Liver (tissue), 8 donors: ENCODE measurements at regions not wholly inside any gene's neighbourhood (a gene's known extent, or its start where the extent isn't known, plus 50 kb on each side); places are given as distances from the start of the nearest gene placed in this dataset.

Experiments
- DNase-seq: peaks from one replicate; pipeline ENCODE4 v3.0.0-alpha.2; 2017; ENCODE audit warnings: low spot score
- H3K27ac ChIP-seq, 2 donors: one replicate each; pipeline ENCODE4 v1.7.0; 2013; ENCODE audit warnings: inconsistent platforms in 2 of 2, low read length in 2 of 2, control low read depth in 1 of 2, low read depth in 1 of 2, mild to moderate bottlenecking in 1 of 2
- H3K27me3 ChIP-seq, 4 donors: one replicate each; pipeline versions ENCODE4 v1.6.1 to v1.7.0; 2013; ENCODE audit warnings: low read length in 3 of 4, inconsistent platforms in 1 of 4, mild to moderate bottlenecking in 1 of 4, moderate library complexity in 1 of 4; ENCODE audit not compliant: control insufficient read depth in 4 of 4, insufficient read depth in 4 of 4
- H3K36me3 ChIP-seq, 4 donors: one replicate each; pipeline versions ENCODE4 v1.6.1 to v1.7.0; 2013; ENCODE audit warnings: low read length in 3 of 4, mild to moderate bottlenecking in 3 of 4, low read depth in 1 of 4, moderate library complexity in 1 of 4; ENCODE audit not compliant: control insufficient read depth in 4 of 4, insufficient read depth in 3 of 4
- H3K4me1 ChIP-seq, 4 donors: one replicate each; pipeline versions ENCODE4 v1.6.1 to v1.7.0; 2013; ENCODE audit warnings: low read length in 3 of 4, mild to moderate bottlenecking in 3 of 4, moderate library complexity in 1 of 4; ENCODE audit not compliant: control insufficient read depth in 4 of 4, insufficient read depth in 4 of 4
- H3K4me3 ChIP-seq, 3 donors: one replicate each; pipeline versions ENCODE4 v1.6.1 to v1.7.0; 2013; ENCODE audit warnings: low read length in 3 of 3, control low read depth in 1 of 3, low read depth in 1 of 3, mild to moderate bottlenecking in 1 of 3
- H3K9ac ChIP-seq, 2 donors: one replicate each; pipeline ENCODE4 v1.7.0; 2013; ENCODE audit warnings: low read length in 2 of 2, mild to moderate bottlenecking in 2 of 2, moderate library complexity in 2 of 2, control low read depth in 1 of 2, low read depth in 1 of 2
- H3K9me3 ChIP-seq, 4 donors: one replicate each; pipeline versions ENCODE4 v1.6.1 to v1.7.0; 2013; ENCODE audit warnings: low read length in 3 of 4; ENCODE audit not compliant: control insufficient read depth in 4 of 4
- ATF3 ChIP-seq: IDR thresholded peaks from 2 replicates; pipeline ENCODE4 v1.6.1; 2016; ENCODE audit warnings: antibody characterized with exemption
- EGR1 ChIP-seq, 2 donors: IDR thresholded peaks; 2 replicates each; pipeline ENCODE4 v1.6.1; 2016 to 2018; ENCODE audit warnings: antibody characterized with exemption in 2 of 2, low read depth in 2 of 2
- FOXA1 ChIP-seq: IDR thresholded peaks from 2 replicates; pipeline ENCODE4 v1.6.1; 2016; ENCODE audit warnings: antibody characterized with exemption
- FOXA2 ChIP-seq: IDR thresholded peaks from 2 replicates; pipeline ENCODE4 v1.6.1; 2016; ENCODE audit warnings: antibody characterized with exemption
- GABPA ChIP-seq, 2 donors: IDR thresholded peaks in 1 of 2; conservative IDR thresholded peaks in 1 of 2; 2 replicates each; pipeline ENCODE4 v1.6.1; 2016; ENCODE audit warnings: antibody characterized with exemption in 2 of 2, mild to moderate bottlenecking in 1 of 2, moderate library complexity in 1 of 2
- HNF4A ChIP-seq, 2 donors: conservative IDR thresholded peaks; 2 replicates each; pipeline ENCODE4 v1.6.1; 2016; ENCODE audit warnings: antibody characterized with exemption in 2 of 2, mild to moderate bottlenecking in 2 of 2
- HNF4G ChIP-seq: IDR thresholded peaks from 2 replicates; pipeline ENCODE4 v1.6.1; 2016; ENCODE audit warnings: antibody characterized with exemption
- JUND ChIP-seq, 2 donors: IDR thresholded peaks; 2 replicates each; pipeline ENCODE4 v1.6.1; 2016; ENCODE audit warnings: antibody characterized with exemption in 2 of 2
- NR2F2 ChIP-seq: IDR thresholded peaks from 2 replicates; pipeline ENCODE4 v1.6.1; 2016; ENCODE audit warnings: antibody characterized with exemption
- RAD21 ChIP-seq, 2 donors: IDR thresholded peaks; 2 replicates each; pipeline ENCODE4 v1.6.1; 2016; ENCODE audit warnings: antibody characterized with exemption in 2 of 2, mild to moderate bottlenecking in 2 of 2
- RXRA ChIP-seq, 2 donors: IDR thresholded peaks; 2 replicates each; pipeline ENCODE4 v1.6.1; 2017 to 2018; ENCODE audit warnings: antibody characterized with exemption in 2 of 2, mild to moderate bottlenecking in 1 of 2
- SP1 ChIP-seq: IDR thresholded peaks from 2 replicates; pipeline ENCODE4 v1.6.1; 2018; ENCODE audit warnings: antibody characterized with exemption, mild to moderate bottlenecking
- TAF1 ChIP-seq: conservative IDR thresholded peaks from 2 replicates; pipeline ENCODE4 v1.6.1; 2016; ENCODE audit warnings: antibody characterized with exemption, mild to moderate bottlenecking
- YY1 ChIP-seq: IDR thresholded peaks from 2 replicates; pipeline ENCODE4 v1.6.1; 2016; ENCODE audit warnings: antibody characterized with exemption, mild to moderate bottlenecking
- WGBS: extraction: QIAGEN DNeasy Blood & Tissue Kit; methylation state at CpG from one replicate; pipeline ENCODE4 v1.1.7; 2013; 5-methylcytosine and 5-hydroxymethylcytosine counted together
- TF ChIP-seq, protein P1 (sequence below): IDR thresholded peaks from 2 replicates; pipeline ENCODE4 v1.6.1; 2016; ENCODE audit warnings: antibody characterized with exemption
- TF ChIP-seq, protein P2 (sequence below): IDR thresholded peaks from 2 replicates; pipeline ENCODE4 v1.6.1; 2016; ENCODE audit warnings: antibody characterized with exemption, mild to moderate bottlenecking
- TF ChIP-seq, protein P3 (sequence below): fragments of 150-350 bp; IDR thresholded peaks from 2 replicates; pipeline ENCODE4 v1.5.1; 2017; ENCODE audit warnings: improper control_type of control experiment, low read depth, low read length; ENCODE audit not compliant: missing input control
- TF ChIP-seq, protein P4 (sequence below): IDR thresholded peaks from 2 replicates; pipeline ENCODE4 v1.6.1; 2016; ENCODE audit warnings: antibody characterized with exemption
- donor health status: healthy.
- donor health status: healthy.
- donor health status: healthy.
- donor health status: healthy.
- donor health status: healthy.

- Histone ChIP-seq H3K27ac (no peak overlapping the region), H3K36me3 (no peaks in the 10 kb centered on the region), H3K27me3 (no peaks in the 10 kb centered on the region), H3K4me1 (no peaks in the 10 kb centered on the region), H3K9me3 (no peaks in the 10 kb centered on the region), H3K9ac (no peak overlapping the region), H3K4me3 (no peak overlapping the region)
- WGBS: 64% methylated on average over 2 of the region's 2 CpGs
- DNase-seq: no peak
- TF ChIP-seq HNF4G (no peak), YY1 (no peak), FOXA1 (no peak), SP1 (no peak), RAD21 (IDR thresholded peaks at IDR 0.05) (no peak), RXRA (IDR thresholded peaks at IDR 0.05) (no peak)
- TF ChIP-seq, protein P1, sequence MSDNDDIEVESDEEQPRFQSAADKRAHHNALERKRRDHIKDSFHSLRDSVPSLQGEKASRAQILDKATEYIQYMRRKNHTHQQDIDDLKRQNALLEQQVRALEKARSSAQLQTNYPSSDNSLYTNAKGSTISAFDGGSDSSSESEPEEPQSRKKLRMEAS: no peak
These were observed 71.6 kb upstream of the STC2 start for GRCh38 chr5:173399851-173400250.

DNA sequence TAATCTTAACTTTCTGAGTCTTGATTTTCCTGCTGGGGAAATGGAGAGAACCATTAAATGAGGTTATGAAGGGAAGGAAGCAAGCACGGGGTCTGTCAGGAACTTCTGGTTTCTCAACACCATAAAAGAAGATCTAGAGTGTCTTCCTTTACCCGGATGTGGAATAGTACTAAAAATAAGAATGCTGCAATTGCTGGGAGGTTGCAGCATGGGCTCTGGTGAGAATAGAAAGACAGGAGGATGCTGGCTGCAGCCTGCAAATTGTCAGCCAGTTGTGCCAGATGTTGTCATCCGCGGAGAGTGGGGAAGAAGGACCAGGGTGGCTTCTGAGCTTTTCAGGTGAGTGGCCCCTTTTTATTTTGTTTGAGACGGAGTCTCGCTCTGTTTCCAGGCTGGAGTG lies 69.3 kb upstream of the STC2 start:
- Histone ChIP-seq H3K9me3 (peaks cover 0 to 5% (median 0%) of the 10 kb centered on the region in 4 donors), H3K4me1 (no peaks in the 10 kb centered on the region), H3K9ac (no peak overlapping the region), H3K27me3 (no peaks in the 10 kb centered on the region), H3K4me3 (no peak overlapping the region), H3K27ac (no peak overlapping the region), H3K36me3 (no peaks in the 10 kb centered on the region)
- DNase-seq: no peak
- WGBS: 71% methylated on average over 6 of the region's 6 CpGs
- no peak for TF ChIP-seq GABPA (IDR thresholded peaks at IDR 0.05 in 1 of 2, conservative IDR thresholded peaks at IDR 0.05 in 1 of 2)
- no peak for TF ChIP-seq FOXA2
- no peak for TF ChIP-seq HNF4A (conservative IDR thresholded peaks at IDR 0.05)
- TF ChIP-seq EGR1 (IDR thresholded peaks at IDR 0.05; ENCODE audit: low read depth in 2 of 2): no peak
- no peak for TF ChIP-seq TAF1
- TF ChIP-seq, protein P2, sequence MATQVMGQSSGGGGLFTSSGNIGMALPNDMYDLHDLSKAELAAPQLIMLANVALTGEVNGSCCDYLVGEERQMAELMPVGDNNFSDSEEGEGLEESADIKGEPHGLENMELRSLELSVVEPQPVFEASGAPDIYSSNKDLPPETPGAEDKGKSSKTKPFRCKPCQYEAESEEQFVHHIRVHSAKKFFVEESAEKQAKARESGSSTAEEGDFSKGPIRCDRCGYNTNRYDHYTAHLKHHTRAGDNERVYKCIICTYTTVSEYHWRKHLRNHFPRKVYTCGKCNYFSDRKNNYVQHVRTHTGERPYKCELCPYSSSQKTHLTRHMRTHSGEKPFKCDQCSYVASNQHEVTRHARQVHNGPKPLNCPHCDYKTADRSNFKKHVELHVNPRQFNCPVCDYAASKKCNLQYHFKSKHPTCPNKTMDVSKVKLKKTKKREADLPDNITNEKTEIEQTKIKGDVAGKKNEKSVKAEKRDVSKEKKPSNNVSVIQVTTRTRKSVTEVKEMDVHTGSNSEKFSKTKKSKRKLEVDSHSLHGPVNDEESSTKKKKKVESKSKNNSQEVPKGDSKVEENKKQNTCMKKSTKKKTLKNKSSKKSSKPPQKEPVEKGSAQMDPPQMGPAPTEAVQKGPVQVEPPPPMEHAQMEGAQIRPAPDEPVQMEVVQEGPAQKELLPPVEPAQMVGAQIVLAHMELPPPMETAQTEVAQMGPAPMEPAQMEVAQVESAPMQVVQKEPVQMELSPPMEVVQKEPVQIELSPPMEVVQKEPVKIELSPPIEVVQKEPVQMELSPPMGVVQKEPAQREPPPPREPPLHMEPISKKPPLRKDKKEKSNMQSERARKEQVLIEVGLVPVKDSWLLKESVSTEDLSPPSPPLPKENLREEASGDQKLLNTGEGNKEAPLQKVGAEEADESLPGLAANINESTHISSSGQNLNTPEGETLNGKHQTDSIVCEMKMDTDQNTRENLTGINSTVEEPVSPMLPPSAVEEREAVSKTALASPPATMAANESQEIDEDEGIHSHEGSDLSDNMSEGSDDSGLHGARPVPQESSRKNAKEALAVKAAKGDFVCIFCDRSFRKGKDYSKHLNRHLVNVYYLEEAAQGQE: no peak
- TF ChIP-seq RXRA (IDR thresholded peaks at IDR 0.05): no peak
- no peak for TF ChIP-seq HNF4G
- TF ChIP-seq, protein P1: no peak
- TF ChIP-seq SP1: no peak
- no peak for TF ChIP-seq NR2F2
- TF ChIP-seq RAD21 (IDR thresholded peaks at IDR 0.05): no peak
- TF ChIP-seq YY1: no peak
- no peak for TF ChIP-seq JUND (IDR thresholded peaks at IDR 0.05)
- TF ChIP-seq, protein P3, sequence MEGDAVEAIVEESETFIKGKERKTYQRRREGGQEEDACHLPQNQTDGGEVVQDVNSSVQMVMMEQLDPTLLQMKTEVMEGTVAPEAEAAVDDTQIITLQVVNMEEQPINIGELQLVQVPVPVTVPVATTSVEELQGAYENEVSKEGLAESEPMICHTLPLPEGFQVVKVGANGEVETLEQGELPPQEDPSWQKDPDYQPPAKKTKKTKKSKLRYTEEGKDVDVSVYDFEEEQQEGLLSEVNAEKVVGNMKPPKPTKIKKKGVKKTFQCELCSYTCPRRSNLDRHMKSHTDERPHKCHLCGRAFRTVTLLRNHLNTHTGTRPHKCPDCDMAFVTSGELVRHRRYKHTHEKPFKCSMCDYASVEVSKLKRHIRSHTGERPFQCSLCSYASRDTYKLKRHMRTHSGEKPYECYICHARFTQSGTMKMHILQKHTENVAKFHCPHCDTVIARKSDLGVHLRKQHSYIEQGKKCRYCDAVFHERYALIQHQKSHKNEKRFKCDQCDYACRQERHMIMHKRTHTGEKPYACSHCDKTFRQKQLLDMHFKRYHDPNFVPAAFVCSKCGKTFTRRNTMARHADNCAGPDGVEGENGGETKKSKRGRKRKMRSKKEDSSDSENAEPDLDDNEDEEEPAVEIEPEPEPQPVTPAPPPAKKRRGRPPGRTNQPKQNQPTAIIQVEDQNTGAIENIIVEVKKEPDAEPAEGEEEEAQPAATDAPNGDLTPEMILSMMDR: no peak
- TF ChIP-seq, protein P4, sequence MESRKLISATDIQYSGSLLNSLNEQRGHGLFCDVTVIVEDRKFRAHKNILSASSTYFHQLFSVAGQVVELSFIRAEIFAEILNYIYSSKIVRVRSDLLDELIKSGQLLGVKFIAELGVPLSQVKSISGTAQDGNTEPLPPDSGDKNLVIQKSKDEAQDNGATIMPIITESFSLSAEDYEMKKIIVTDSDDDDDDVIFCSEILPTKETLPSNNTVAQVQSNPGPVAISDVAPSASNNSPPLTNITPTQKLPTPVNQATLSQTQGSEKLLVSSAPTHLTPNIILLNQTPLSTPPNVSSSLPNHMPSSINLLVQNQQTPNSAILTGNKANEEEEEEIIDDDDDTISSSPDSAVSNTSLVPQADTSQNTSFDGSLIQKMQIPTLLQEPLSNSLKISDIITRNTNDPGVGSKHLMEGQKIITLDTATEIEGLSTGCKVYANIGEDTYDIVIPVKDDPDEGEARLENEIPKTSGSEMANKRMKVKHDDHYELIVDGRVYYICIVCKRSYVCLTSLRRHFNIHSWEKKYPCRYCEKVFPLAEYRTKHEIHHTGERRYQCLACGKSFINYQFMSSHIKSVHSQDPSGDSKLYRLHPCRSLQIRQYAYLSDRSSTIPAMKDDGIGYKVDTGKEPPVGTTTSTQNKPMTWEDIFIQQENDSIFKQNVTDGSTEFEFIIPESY: no peak
- TF ChIP-seq FOXA1: no peak
- TF ChIP-seq ATF3: no peak
